MM.1S (cell line): ENCODE measurements at regions not wholly inside any gene's neighbourhood (a gene's known extent, or its start where the extent isn't known, plus 50 kb on each side); places are given as distances from the start of the nearest gene placed in this dataset.

Source experiments
- DNase-seq: peaks from one replicate; pipeline ENCODE4 v3.0.0-alpha.2; 2015
- H2AFZ ChIP-seq: fragments of 300-600 bp; sonication (generic); 2 replicates; pipeline ENCODE4 v1.6.0; 2016; ENCODE audit warnings: antibody characterized with exemption, low read length
- H3F3A ChIP-seq: fragments of 300-600 bp; sonication (generic); 2 replicates; pipeline ENCODE4 v1.6.1; 2016; ENCODE audit warnings: mild to moderate bottlenecking, antibody characterized with exemption, low read length, moderate library complexity, mixed read lengths; ENCODE audit not compliant: insufficient read depth
- H3K27ac ChIP-seq: fragments of 300-600 bp; sonication (generic); 2 replicates; pipeline ENCODE4 v1.5.1; 2016; ENCODE audit warnings: mild to moderate bottlenecking, low read length
- H3K27me3 ChIP-seq: fragments of 300-600 bp; sonication (generic); replicated peaks from 2 replicates; pipeline ENCODE4 v1.6.0; 2016; ENCODE audit warnings: low read length; ENCODE audit not compliant: insufficient read depth
- H3K36me3 ChIP-seq: fragments of 300-600 bp; sonication (generic); replicated peaks from 2 replicates; pipeline ENCODE4 v1.6.1; 2016; ENCODE audit warnings: mild to moderate bottlenecking, low read length, mixed read lengths; ENCODE audit not compliant: insufficient read depth
- H3K4me1 ChIP-seq: fragments of 300-600 bp; sonication (generic); 2 replicates; pipeline ENCODE4 v1.6.1; 2016; ENCODE audit warnings: low read length, mixed read lengths
- H3K4me2 ChIP-seq: fragments of 300-600 bp; sonication (generic); 2 replicates; pipeline ENCODE4 v1.6.0; 2016; ENCODE audit warnings: low read depth, low read length
- H3K4me3 ChIP-seq: fragments of 300-600 bp; sonication (generic); 2 replicates; pipeline ENCODE4 v1.5.1; 2016; ENCODE audit warnings: low read length, mixed read lengths
- H3K79me2 ChIP-seq: fragments of 300-600 bp; sonication (generic); 2 replicates; pipeline ENCODE4 v1.6.1; 2016; ENCODE audit warnings: mixed run types, low read length, mixed read lengths
- H3K9ac ChIP-seq: fragments of 300-600 bp; sonication (generic); 2 replicates; pipeline ENCODE4 v1.6.1; 2016; ENCODE audit warnings: low read length, mixed read lengths
- H3K9me2 ChIP-seq: fragments of 300-600 bp; sonication (generic); replicated peaks from 2 replicates; pipeline ENCODE4 v1.6.1; 2016; ENCODE audit warnings: mild to moderate bottlenecking, low read length, mixed read lengths; ENCODE audit not compliant: insufficient read depth
- H3K9me3 ChIP-seq: fragments of 300-600 bp; sonication (generic); replicated peaks from 2 replicates; pipeline ENCODE4 v1.6.1; 2016; ENCODE audit warnings: mild to moderate bottlenecking, low read length, mixed read lengths; ENCODE audit not compliant: insufficient read depth
- H4K20me1 ChIP-seq: fragments of 300-600 bp; sonication (generic); 2 replicates; pipeline ENCODE4 v1.6.1; 2016; ENCODE audit warnings: mild to moderate bottlenecking, low read length, moderate library complexity, mixed read lengths; ENCODE audit not compliant: insufficient read depth
- CTCF ChIP-seq: fragments of 300-600 bp; sonication (generic); IDR thresholded peaks from 2 replicates; pipeline ENCODE4 v1.5.1; 2016; ENCODE audit warnings: antibody characterized with exemption, low read length, mixed read lengths
- EZH2 ChIP-seq: fragments of 300-600 bp; sonication (generic); optimal IDR thresholded peaks from 2 replicates; pipeline ENCODE3; 2017; ENCODE audit warnings: low read depth, mild to moderate bottlenecking, antibody characterized with exemption, low read length, mixed read lengths
- EZH2phosphoT487 ChIP-seq: fragments of 300-600 bp; sonication (generic); IDR thresholded peaks from 2 replicates; pipeline ENCODE4 v1.6.1; 2018; ENCODE audit warnings: antibody characterized with exemption, low read length

- Histone ChIP-seq H4K20me1 (no peaks in the 10 kb centered on the region), H3K4me1 (no peaks in the 10 kb centered on the region), H3K36me3 (no peaks in the 10 kb centered on the region), H3K9ac (no peak overlapping the region), H3K4me2 (no peak overlapping the region), H3K27me3 (no peaks in the 10 kb centered on the region), H3K79me2 (no peaks in the 10 kb centered on the region), H3K27ac (no peak overlapping the region), H3K4me3 (no peak overlapping the region), H3F3A (no peaks in the 10 kb centered on the region), H2AFZ (no peak overlapping the region), H3K9me3 (no peaks in the 10 kb centered on the region), H3K9me2 (no peaks in the 10 kb centered on the region)
- TF ChIP-seq EZH2 (no peak), CTCF (no peak)
- no peak for DNase-seq
Observed at GRCh38 chr4:32087211-32087610, 1367.0 kb downstream of the PCDH7 start.

- no peaks in the 10 kb centered on the region for H3K4me1 ChIP-seq
- H3K36me3 ChIP-seq, result no peaks in the 10 kb centered on the region
- no peaks in the 10 kb centered on the region for H3K9me2 ChIP-seq
- no peaks in the 10 kb centered on the region for H3F3A ChIP-seq
- H3K27me3 ChIP-seq, result no peaks in the 10 kb centered on the region
- no peaks in the 10 kb centered on the region for H3K9me3 ChIP-seq
- no peaks in the 10 kb centered on the region for H3K79me2 ChIP-seq
- no peak overlapping the region for H2AFZ ChIP-seq
- H3K27ac ChIP-seq, result no peak overlapping the region
- no peak overlapping the region for H3K9ac ChIP-seq
- DNase-seq, result no peak
- H3K4me3 ChIP-seq, result no peak overlapping the region
- TF ChIP-seq EZH2 (no peak), EZH2phosphoT487 (no peak), CTCF (no peak)
- H3K4me2 ChIP-seq, result no peak overlapping the region
- H4K20me1 ChIP-seq, result no peaks in the 10 kb centered on the region
Observed at GRCh38 chr4:32094987-32095386, 1374.8 kb downstream of the PCDH7 start.

GRCh38 chr4:32102896-32103295, 1382.7 kb downstream of the PCDH7 start:
- H3K9me2 ChIP-seq, result no peaks in the 10 kb centered on the region
- H3K27ac ChIP-seq, result no peak overlapping the region
- no peaks in the 10 kb centered on the region for H3K27me3 ChIP-seq
- DNase-seq, result no peak
- no peaks in the 10 kb centered on the region for H3K36me3 ChIP-seq
- H2AFZ ChIP-seq, result no peak overlapping the region
- no peaks in the 10 kb centered on the region for H3F3A ChIP-seq
- no peak overlapping the region for H3K9ac ChIP-seq
- H3K79me2 ChIP-seq, result no peaks in the 10 kb centered on the region
- no peaks in the 10 kb centered on the region for H3K4me1 ChIP-seq
- H3K4me2 ChIP-seq, result no peak overlapping the region
- H3K9me3 ChIP-seq, result no peaks in the 10 kb centered on the region
- H3K4me3 ChIP-seq, result no peak overlapping the region
- no peaks in the 10 kb centered on the region for H4K20me1 ChIP-seq
- TF ChIP-seq CTCF (no peak), EZH2 (no peak), EZH2phosphoT487 (no peak)
